ENCODE measurements at regions not wholly inside any gene's neighbourhood (a gene's known extent, or its start where the extent isn't known, plus 50 kb on each side); places are given as distances from the start of the nearest gene placed in this dataset.

DNA sequence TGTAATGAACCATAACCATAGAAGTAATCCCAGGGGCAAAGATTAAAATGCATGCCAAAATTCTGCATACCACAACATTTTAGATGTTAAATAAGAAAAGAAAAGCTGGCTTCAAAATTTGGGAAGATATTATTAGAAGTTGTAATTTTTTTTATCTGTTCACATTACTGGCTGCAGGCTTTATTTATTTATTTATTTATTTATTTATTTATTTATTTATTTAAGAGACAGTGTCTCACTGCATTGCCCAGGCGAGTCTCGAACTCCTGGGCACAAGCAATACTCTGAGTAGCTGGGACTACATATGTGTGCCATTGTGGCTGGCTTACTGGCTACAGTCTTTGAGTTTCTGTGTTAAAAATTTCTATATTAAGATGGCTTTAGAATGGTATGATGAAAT is 66.5 kb upstream of the PNPT1 start:
- Mint-ChIP-seq H3K36me3 (no peaks in the 10 kb centered on the region), H3K27ac (no peak overlapping the region), H3K27me3 (peaks cover 11 to 23% of the 10 kb centered on the region in 2 donors), H3K9me3 (no peaks in the 10 kb centered on the region), H3K4me1 (no peaks in the 10 kb centered on the region), H3K4me3 (no peak overlapping the region)
- DNase-seq (no peak), ATAC-seq (replicated peaks) (no peak)

DNA sequence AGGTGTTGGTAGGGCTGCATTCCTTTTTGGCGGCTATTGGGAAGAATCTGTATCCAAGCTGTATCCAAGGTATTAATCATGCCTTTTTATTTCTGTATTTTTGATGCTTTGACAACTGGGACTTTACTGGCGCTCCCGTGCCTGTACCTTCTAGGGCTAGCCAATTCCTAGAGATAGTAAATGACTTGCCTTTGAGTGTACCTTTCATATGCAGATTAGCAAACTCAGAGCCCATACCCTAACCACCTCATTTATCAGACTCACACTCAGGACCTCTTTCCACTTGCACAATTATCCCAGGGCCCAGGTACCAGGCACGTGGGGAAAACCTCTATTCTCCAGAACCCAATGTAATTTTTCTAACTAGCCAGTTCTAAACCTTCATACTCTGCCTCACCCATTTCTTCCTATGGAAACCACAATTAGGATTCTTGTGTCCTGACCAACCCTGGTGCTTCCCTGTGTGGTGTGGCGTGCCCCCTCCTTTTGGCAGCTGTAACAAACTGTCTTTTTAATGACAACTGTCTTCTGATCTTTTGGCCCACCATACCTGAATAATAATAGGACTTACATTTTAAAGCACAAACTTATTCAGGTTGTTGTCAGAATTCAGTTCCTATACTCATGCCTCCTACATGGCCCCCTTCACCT is 65.8 kb upstream of the PNPT1 start:
- Mint-ChIP-seq H3K27ac (no peak overlapping the region), H3K4me3 (no peak overlapping the region), H3K4me1 (no peaks in the 10 kb centered on the region), H3K27me3 (peaks cover 11 to 23% of the 10 kb centered on the region in 2 donors), H3K9me3 (peaks cover 0 to 3% of the 10 kb centered on the region in 2 donors), H3K36me3 (no peaks in the 10 kb centered on the region)
- ATAC-seq (replicated peaks): no peak
- DNase-seq: no peak

DNA sequence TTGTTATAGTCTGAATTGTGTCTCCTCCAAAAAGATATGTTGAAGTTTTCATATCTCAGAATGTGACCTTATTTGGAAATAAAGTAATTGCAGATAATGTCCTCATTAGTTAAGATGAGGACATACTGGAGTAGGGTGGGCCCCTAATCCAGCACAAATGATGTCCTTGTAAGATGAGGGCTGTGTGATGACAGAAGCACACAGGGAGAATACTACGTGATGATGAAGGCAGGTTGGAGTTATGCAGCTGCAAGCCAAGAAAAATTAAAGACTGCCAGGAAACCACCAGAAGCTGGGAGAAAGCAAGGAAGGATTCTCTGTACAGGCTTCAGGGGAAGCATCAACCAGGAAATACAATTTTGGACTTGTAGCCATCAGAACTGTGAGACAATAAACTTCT is 58.3 kb upstream of the PNPT1 start:
- ATAC-seq (replicated peaks) (no peak), DNase-seq (no peak)
- peaks cover 8 to 12% of the 10 kb centered on the region in 2 donors for H3K27me3 Mint-ChIP-seq
- H3K9me3 Mint-ChIP-seq: peaks cover 4 to 12% of the 10 kb centered on the region in 2 donors
- no peak overlapping the region for H3K4me3 Mint-ChIP-seq
- H3K36me3 Mint-ChIP-seq: no peaks in the 10 kb centered on the region
- no peak overlapping the region for H3K27ac Mint-ChIP-seq
- no peaks in the 10 kb centered on the region for H3K4me1 Mint-ChIP-seq

DNA sequence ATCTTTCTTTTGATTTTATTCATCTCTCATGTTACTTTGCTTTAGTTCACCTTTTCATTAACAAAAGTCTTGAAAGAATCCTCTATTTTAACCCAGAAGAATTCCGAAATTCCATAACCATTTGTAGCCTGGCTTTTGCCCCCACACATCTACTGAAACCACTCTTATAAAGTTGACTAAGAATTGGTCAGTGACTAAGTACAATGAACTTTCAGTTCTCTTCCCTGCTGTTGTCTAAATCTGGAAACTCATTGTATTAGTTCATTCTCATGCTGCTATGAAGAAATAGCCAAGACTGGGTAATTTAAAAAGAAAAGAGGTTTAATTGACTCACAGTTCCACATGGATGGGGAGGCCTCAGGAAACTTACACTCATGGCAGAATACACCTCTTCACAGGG is 49.9 kb upstream of the PNPT1 start:
- DNase-seq (no peak), ATAC-seq (replicated peaks) (peak in 1 of 2 donors; percentile 23)
- Mint-ChIP-seq H3K4me1 (no peaks in the 10 kb centered on the region), H3K4me3 (no peak overlapping the region), H3K27me3 (peaks cover 20 to 29% of the 10 kb centered on the region in 2 donors), H3K9me3 (no peaks in the 10 kb centered on the region), H3K36me3 (no peaks in the 10 kb centered on the region), H3K27ac (no peak overlapping the region)

All from stimulated activated naive B cell treated with anti-CD40 and anti-IgM and Interleukin-4, amounts not matched to agents 10 μg/mL and 1 μg/mL and 100 μg/mL, for 72 hours (primary cell).